Nephron progenitor cell (in vitro differentiated cells): ENCODE measurements at regions not wholly inside any gene's neighbourhood (a gene's known extent, or its start where the extent isn't known, plus 50 kb on each side); places are given as distances from the start of the nearest gene placed in this dataset.

Source experiments
- DNase-seq: peaks from one replicate; pipeline ENCODE4 v3.0.0; 2021
- H3K27ac Mint-ChIP-seq: 2 replicates; pipeline ENCODE4 v1.8.0; 2021; ENCODE audit warnings: mild to moderate bottlenecking, moderate library complexity, mixed read lengths
- H3K27me3 Mint-ChIP-seq: 2 replicates; pipeline ENCODE4 v1.8.0; 2021; ENCODE audit warnings: mild to moderate bottlenecking, low read depth, mixed read lengths; ENCODE audit not compliant: poor library complexity
- H3K36me3 Mint-ChIP-seq: 2 replicates; pipeline ENCODE4 v1.8.0; 2021; ENCODE audit warnings: low read depth, mixed read lengths
- H3K4me1 Mint-ChIP-seq: 2 replicates; pipeline ENCODE4 v1.8.0; 2021; ENCODE audit warnings: mixed read lengths
- H3K4me3 Mint-ChIP-seq: 2 replicates; pipeline ENCODE4 v1.8.0; 2021; ENCODE audit warnings: mild to moderate bottlenecking, moderate library complexity, mixed read lengths
- H3K9me3 Mint-ChIP-seq: 2 replicates; pipeline ENCODE4 v1.8.0; 2021; ENCODE audit warnings: mild to moderate bottlenecking, moderate library complexity, mixed read lengths
- TF ChIP-seq, protein P1 (sequence below): fragments of 200-600 bp; sonication (generic); IDR thresholded peaks from 2 replicates; pipeline ENCODE4 v1.5.0; 2021; ENCODE audit warnings: antibody characterized with exemption

DNA sequence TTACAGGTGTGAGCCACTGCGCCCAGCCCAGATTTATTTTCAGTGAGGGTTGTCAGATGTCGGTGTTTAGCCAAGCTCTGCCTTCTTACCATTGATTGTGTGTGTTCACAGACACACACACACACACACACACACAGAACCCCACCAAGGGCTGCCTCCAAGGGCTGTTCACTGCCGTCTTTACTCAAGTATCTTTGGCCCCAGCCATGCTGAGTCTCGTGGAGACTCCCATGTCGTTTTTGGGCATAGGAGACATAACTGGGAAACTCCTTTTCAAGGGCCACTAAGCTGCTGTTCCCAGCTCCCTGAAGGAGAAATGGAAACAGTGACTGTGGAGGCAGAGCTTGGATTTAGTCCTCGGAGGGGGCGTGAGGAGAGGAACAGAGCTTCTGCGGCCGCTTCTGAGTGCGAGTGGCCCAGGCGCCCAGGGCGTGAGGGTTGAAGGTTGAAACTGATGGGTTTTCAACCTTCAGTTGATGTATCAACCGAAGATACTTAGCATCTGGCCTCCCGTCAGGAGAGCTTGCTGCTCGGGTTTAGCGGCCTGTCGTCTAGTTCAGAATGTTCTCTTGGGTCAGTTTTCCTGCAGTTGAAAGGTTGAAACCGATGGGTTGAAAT is 243.6 kb downstream of the TTLL2 start:
- H3K4me1 Mint-ChIP-seq = peaks cover 61% of the 10 kb centered on the region
- DNase-seq = no peak
- no peaks in the 10 kb centered on the region for H3K36me3 Mint-ChIP-seq
- H3K9me3 Mint-ChIP-seq = no peaks in the 10 kb centered on the region
- TF ChIP-seq, protein P1, sequence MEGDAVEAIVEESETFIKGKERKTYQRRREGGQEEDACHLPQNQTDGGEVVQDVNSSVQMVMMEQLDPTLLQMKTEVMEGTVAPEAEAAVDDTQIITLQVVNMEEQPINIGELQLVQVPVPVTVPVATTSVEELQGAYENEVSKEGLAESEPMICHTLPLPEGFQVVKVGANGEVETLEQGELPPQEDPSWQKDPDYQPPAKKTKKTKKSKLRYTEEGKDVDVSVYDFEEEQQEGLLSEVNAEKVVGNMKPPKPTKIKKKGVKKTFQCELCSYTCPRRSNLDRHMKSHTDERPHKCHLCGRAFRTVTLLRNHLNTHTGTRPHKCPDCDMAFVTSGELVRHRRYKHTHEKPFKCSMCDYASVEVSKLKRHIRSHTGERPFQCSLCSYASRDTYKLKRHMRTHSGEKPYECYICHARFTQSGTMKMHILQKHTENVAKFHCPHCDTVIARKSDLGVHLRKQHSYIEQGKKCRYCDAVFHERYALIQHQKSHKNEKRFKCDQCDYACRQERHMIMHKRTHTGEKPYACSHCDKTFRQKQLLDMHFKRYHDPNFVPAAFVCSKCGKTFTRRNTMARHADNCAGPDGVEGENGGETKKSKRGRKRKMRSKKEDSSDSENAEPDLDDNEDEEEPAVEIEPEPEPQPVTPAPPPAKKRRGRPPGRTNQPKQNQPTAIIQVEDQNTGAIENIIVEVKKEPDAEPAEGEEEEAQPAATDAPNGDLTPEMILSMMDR = no peak
- peaks cover 14% of the 10 kb centered on the region for H3K27me3 Mint-ChIP-seq
- no peak overlapping the region for H3K4me3 Mint-ChIP-seq
- H3K27ac Mint-ChIP-seq = no peak overlapping the region

DNA sequence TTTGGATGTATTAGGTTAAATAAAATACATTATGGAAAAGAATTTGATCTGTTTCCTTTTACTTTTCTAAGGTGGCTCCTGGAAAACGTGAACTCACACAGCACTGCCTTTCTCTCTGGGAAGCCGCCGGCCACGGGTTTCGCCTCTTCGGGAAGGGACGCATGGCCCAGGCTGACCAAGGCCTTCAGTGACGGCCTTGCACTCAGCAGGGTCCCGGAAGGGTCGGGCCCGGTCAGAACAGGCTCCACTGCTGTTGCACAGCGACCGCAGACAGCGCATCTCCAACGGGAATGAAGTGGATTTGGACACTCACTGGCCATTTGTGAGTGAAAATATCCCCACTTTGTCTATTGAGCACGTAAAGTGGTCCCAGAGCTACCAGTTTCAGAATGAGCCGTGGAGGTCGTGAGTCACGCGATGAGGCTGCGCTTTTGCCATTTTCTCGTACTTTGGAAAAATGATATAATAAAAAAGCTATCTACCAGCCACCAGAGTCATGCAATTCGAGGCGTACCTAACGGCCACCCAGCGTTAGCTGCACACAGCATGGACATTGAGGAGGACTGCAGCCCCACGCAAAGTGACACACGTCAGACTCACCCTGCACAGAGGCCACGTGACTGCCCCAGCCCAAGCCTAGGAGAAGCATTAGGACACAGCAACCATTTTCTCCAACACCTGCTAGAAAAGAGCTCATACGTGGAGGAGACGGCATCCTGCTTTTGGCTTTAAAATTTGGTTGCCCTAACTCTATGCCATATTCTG is 244.3 kb downstream of the TTLL2 start:
- Mint-ChIP-seq H3K9me3 (no peaks in the 10 kb centered on the region), H3K36me3 (no peaks in the 10 kb centered on the region), H3K4me1 (peaks cover 68% of the 10 kb centered on the region), H3K4me3 (no peak overlapping the region), H3K27ac (no peak overlapping the region), H3K27me3 (peaks cover 8% of the 10 kb centered on the region)
- no peak for DNase-seq
- TF ChIP-seq, protein P1 = no peak

DNA sequence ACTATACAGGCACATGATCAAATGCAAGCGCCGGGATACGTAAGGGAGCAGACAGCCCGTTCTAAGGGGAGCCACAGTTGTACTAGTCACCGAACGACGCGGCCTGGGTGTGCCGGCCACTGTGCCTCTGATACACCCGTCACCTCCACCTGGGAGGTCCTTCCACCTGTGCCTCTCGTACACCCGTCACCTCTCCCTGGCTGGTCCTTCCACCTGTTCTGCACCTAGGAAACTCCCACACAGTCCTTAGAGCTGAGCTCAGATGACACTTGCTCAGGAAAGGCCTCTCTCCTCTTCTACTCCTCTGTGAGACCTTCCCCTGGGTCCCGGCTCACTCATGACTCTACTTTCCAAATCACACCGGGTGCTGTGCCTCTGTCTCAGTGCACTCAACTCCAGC is 245.0 kb downstream of the TTLL2 start:
- Mint-ChIP-seq H3K27me3 (peaks cover 4% of the 10 kb centered on the region), H3K4me3 (no peak overlapping the region), H3K27ac (no peak overlapping the region), H3K4me1 (peaks cover 74% of the 10 kb centered on the region), H3K36me3 (no peaks in the 10 kb centered on the region), H3K9me3 (no peaks in the 10 kb centered on the region)
- TF ChIP-seq, protein P1 = no peak
- no peak for DNase-seq

DNA sequence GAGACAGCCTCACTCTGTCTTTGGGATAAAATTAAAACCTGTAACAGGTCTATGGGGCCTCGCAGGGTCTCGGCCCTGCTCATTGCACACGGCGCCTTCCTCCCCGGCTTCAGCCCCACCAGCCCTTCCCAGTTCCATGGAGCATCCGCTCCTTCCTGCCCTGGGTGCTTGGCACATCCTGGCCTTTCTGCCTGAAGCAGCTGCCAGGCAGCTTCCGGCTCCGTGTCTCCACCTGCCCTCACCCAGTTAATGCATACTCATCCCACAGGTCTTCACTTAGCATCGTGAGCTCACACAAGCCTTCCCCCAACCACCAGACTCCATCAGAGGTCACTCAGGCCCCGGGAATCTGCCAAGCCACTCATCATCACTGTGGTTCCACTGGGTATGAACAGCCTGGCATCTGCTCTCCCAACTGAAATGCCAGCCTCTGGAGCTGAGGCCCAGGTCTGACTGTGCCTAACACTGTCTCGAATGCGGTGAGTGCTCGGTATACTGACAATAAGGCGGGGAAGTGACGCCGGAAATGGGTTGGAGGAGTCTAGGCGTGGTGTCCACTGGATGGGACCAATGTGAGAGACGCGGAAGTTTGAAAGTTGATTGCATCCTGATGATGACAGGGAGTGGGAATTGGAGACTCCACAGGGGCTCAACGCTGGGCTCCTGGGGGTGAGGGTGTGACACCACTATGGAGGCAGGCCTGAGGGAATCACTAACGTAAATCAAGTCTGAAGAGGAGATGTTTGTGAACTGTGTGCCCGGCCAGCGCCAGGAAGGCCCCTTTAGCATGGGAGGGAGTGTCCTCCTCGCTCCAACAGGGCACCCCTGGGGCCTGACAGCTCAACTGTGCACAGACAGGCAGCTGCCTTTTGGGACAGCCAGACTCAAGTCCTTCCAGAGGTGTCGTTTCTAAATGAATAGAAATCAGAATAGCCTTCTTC is 245.8 kb downstream of the TTLL2 start:
- Mint-ChIP-seq H3K4me3 (no peak overlapping the region), H3K36me3 (no peaks in the 10 kb centered on the region), H3K27ac (no peak overlapping the region), H3K9me3 (no peaks in the 10 kb centered on the region), H3K4me1 (peaks cover 68% of the 10 kb centered on the region), H3K27me3 (peaks cover 4% of the 10 kb centered on the region)
- TF ChIP-seq, protein P1 = no peak
- no peak for DNase-seq

DNA sequence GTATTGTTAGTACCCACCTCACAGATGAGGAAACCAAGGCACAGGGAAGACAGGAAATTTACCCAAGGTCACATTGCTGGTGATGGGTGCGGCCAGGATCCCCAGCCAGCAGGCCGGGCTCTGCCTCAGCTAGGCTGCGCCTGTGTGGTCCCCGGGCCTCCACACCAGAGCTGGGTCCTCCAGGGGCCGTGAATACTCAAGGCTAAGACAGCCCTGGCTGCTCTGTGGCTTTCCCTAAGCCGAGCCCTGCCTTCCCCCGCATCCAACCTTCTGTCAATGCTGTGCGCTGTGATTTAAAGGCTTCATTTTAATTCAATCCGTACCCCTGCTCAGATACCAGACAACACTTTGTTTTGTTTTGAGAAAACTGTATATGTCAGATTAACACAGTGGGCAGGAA is 246.7 kb downstream of the TTLL2 start:
- peaks cover 7% of the 10 kb centered on the region for H3K27me3 Mint-ChIP-seq

More for the DNA sequence above, 246.7 kb downstream of the TTLL2 start:
- no peak for DNase-seq
- Mint-ChIP-seq H3K36me3 (no peaks in the 10 kb centered on the region), H3K9me3 (no peaks in the 10 kb centered on the region), H3K4me1 (peaks cover 62% of the 10 kb centered on the region), H3K27ac (no peak overlapping the region), H3K4me3 (no peak overlapping the region)
- TF ChIP-seq, protein P1 = no peak
